SK-N-MC (cell line): ENCODE measurements at regions not wholly inside any gene's neighbourhood (a gene's known extent, or its start where the extent isn't known, plus 50 kb on each side); places are given as distances from the start of the nearest gene placed in this dataset.

Source experiments
- EZH2 ChIP-seq: fragments of 200-600 bp; sonication (generic); IDR thresholded peaks from one replicate; pipeline ENCODE4 v1.6.1; 2017; ENCODE audit warnings: antibody characterized with exemption
- POLR2AphosphoS5 ChIP-seq: IDR thresholded peaks from 2 replicates; pipeline ENCODE4 v1.6.1; 2012; ENCODE audit warnings: mild to moderate bottlenecking, low read depth, low read length, borderline replicate concordance

DNA sequence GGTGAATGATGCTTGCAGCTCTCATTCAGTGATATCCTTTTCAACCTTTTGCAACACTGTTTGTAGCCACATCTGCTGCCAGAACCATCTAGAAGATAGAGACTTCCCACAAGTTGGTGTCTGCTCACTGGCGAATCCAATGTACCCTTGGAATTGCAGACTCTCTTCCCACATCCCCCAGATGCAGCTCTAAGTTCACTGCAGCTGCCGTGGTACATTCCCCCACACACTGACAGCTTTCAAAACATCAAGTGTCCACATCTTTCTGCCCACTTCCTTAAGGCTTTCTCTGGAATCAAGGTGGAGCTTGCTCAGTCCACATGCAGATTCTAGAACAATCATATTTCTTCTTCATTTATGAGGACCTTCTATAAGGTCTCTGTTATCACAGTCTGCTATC is 99.2 kb downstream of the PLPPR4 start:
- TF ChIP-seq POLR2AphosphoS5 (no peak), EZH2 (no peak)
